HTR-8/SVneo (cell line): ENCODE measurements at regions not wholly inside any gene's neighbourhood (a gene's known extent, or its start where the extent isn't known, plus 50 kb on each side); places are given as distances from the start of the nearest gene placed in this dataset.
"Not testable (repeated sequence)": the region's sequence is repeated elsewhere in the genome, so short reads cannot be mapped to it uniquely, and the experiment has no call there.

Source experiments
- DNase-seq: peaks from one replicate; pipeline ENCODE4 v3.0.0; 2011; ENCODE audit warnings: low spot score, mixed read lengths; ENCODE audit not compliant: insufficient read length
- FAIRE-seq: peaks from 2 replicates; lab custom pipeline; 2011; peaks lifted over from hg19 to GRCh38; lab: Jason Lieb, UNC

- FAIRE-seq, result no peak
- DNase-seq, result no peak
These were observed 391.6 kb upstream of the FKBP1C start for GRCh38 chr6:62819640-62820039.

GRCh38 chr6:62808565-62809293, 402.5 kb upstream of the FKBP1C start:
- DNase-seq (no peak), FAIRE-seq (no peak)

- FAIRE-seq (no peak), DNase-seq (no peak)
These were observed 405.8 kb upstream of the FKBP1C start for GRCh38 chr6:62805431-62805830.

- no peak for FAIRE-seq
- DNase-seq, result no peak
These were observed 408.2 kb upstream of the FKBP1C start for GRCh38 chr6:62803094-62803493.

- FAIRE-seq (no peak), DNase-seq (no peak)
These were observed 414.1 kb upstream of the FKBP1C start for GRCh38 chr6:62797190-62797589.

- no peak for DNase-seq
- FAIRE-seq, result no peak
These were observed 435.7 kb upstream of the FKBP1C start for GRCh38 chr6:62775427-62776022.

GRCh38 chr6:62766174-62766573, 445.1 kb upstream of the FKBP1C start:
- FAIRE-seq, DNase-seq: not testable (repeated sequence)

- DNase-seq (no peak), FAIRE-seq (no peak)
These were observed 446.4 kb upstream of the FKBP1C start for GRCh38 chr6:62764841-62765240.

- DNase-seq, result no peak
- no peak for FAIRE-seq
These were observed 447.9 kb upstream of the FKBP1C start for GRCh38 chr6:62763125-62763912.

- DNase-seq, result no peak
These were observed 460.9 kb upstream of the KHDRBS2 start for GRCh38 chr6:62746968-62747367.

GRCh38 chr6:62746161-62746560, 460.1 kb upstream of the KHDRBS2 start:
- DNase-seq (no peak), FAIRE-seq (no peak)

More at GRCh38 chr6:62746968-62747367, 460.9 kb upstream of the KHDRBS2 start:
- FAIRE-seq, result no peak

- DNase-seq (no peak), FAIRE-seq (no peak)
These were observed 454.6 kb upstream of the KHDRBS2 start for GRCh38 chr6:62740596-62740995.

- FAIRE-seq (no peak), DNase-seq (no peak)
These were observed 454.1 kb upstream of the KHDRBS2 start for GRCh38 chr6:62740171-62740570.

GRCh38 chr6:62737792-62738191, 451.8 kb upstream of the KHDRBS2 start:
- no peak for DNase-seq
- FAIRE-seq, result no peak

- DNase-seq (no peak), FAIRE-seq (no peak)
These were observed 435.4 kb upstream of the KHDRBS2 start for GRCh38 chr6:62721408-62721807.

GRCh38 chr6:62716719-62717118, 430.7 kb upstream of the KHDRBS2 start:
- FAIRE-seq (no peak), DNase-seq (no peak)

GRCh38 chr6:62714112-62714511, 428.1 kb upstream of the KHDRBS2 start:
- no peak for DNase-seq
- no peak for FAIRE-seq

GRCh38 chr6:62711750-62712149, 425.7 kb upstream of the KHDRBS2 start:
- DNase-seq, result no peak
- no peak for FAIRE-seq

GRCh38 chr6:62707914-62708313, 421.9 kb upstream of the KHDRBS2 start:
- FAIRE-seq, result no peak
- no peak for DNase-seq

GRCh38 chr6:62707156-62707555, 421.1 kb upstream of the KHDRBS2 start:
- FAIRE-seq (no peak), DNase-seq (no peak)

GRCh38 chr6:62683063-62683462, 397.0 kb upstream of the KHDRBS2 start:
- FAIRE-seq (no peak), DNase-seq (no peak)
